ENCODE measurements at regions not wholly inside any gene's neighbourhood (a gene's known extent, or its start where the extent isn't known, plus 50 kb on each side); places are given as distances from the start of the nearest gene placed in this dataset.
"Not testable (repeated sequence)": the region's sequence is repeated elsewhere in the genome, so short reads cannot be mapped to it uniquely, and the experiment has no call there.

DNA sequence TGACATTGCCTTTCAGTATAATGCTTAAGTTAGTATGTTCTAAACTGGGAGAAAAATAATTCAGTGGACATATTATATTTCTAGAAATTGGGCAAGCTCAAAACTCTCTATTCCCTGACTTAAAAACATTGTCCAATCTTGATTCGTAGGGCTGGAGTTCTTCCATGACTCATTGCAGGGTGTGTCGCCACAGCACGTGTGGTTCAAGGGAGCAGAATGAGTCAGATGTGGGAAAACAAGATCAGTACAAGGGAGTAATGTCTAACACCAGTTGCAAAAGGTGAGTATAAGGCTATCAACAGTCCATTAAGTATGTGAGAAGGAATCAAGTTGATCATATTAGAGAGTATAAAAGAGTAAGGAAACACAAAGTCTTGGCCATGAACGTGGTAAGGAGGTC, 887.0 kb downstream of the TMTC2 start:
- DNase-seq (ENCODE audit: low spot score) (no peak), ATAC-seq (ENCODE audit: low FRiP score) (peak; percentile 93)
- TF ChIP-seq, protein P1, sequence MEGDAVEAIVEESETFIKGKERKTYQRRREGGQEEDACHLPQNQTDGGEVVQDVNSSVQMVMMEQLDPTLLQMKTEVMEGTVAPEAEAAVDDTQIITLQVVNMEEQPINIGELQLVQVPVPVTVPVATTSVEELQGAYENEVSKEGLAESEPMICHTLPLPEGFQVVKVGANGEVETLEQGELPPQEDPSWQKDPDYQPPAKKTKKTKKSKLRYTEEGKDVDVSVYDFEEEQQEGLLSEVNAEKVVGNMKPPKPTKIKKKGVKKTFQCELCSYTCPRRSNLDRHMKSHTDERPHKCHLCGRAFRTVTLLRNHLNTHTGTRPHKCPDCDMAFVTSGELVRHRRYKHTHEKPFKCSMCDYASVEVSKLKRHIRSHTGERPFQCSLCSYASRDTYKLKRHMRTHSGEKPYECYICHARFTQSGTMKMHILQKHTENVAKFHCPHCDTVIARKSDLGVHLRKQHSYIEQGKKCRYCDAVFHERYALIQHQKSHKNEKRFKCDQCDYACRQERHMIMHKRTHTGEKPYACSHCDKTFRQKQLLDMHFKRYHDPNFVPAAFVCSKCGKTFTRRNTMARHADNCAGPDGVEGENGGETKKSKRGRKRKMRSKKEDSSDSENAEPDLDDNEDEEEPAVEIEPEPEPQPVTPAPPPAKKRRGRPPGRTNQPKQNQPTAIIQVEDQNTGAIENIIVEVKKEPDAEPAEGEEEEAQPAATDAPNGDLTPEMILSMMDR (IDR thresholded peaks at IDR 0.05) = no peak

DNA sequence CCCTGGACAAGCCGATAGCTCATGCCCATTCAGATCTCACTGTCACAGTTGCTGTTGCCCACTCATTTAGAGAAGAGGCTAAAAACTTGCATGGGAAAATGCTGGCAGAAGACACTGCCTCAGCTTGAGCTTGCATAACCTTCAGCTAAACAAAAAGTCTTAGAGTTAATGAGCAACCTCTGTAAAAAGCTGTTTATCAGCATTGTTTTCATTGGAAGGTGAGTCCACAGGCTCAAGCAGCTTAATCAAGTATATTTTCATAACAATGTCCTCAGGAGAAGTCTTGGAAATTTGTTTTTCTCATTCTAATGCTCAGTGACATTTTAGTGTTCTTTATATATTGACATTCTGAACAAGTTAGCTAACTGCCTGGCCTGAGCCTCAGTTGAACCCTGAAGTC, 872.9 kb downstream of the TMTC2 start:
- ATAC-seq (ENCODE audit: low FRiP score) (no peak), DNase-seq (ENCODE audit: low spot score) (no peak)
- TF ChIP-seq, protein P1 (IDR thresholded peaks at IDR 0.05) = no peak

DNA sequence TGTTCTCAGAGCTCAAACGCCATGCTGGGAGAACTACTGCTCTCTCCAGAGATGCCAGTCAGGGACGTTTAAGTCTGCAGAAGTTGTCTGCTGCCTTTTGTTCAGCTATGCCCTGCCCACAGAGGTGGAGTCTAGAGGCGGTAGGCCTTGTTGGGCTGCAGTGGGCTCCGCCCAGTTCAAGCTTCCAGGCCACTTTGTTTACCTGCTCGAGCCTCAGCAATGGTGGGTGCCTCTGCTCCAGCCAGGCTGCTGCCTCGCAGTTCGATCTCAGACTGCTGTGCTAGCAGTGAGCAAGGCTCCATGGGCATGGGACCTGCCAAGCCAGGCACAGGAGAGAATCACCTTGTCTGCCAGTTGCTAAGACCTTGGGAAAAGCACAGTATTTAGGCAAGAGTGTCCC, 869.3 kb downstream of the TMTC2 start:
- not testable (repeated sequence) for ATAC-seq (ENCODE audit: low FRiP score); DNase-seq (ENCODE audit: low spot score)

- ATAC-seq (ENCODE audit: low FRiP score) (no peak), DNase-seq (ENCODE audit: low spot score) (no peak)
- TF ChIP-seq, protein P1 (IDR thresholded peaks at IDR 0.05) = no peak
These were observed 854.7 kb downstream of the TMTC2 start for GRCh38 chr12:83541446-83541845.

DNA sequence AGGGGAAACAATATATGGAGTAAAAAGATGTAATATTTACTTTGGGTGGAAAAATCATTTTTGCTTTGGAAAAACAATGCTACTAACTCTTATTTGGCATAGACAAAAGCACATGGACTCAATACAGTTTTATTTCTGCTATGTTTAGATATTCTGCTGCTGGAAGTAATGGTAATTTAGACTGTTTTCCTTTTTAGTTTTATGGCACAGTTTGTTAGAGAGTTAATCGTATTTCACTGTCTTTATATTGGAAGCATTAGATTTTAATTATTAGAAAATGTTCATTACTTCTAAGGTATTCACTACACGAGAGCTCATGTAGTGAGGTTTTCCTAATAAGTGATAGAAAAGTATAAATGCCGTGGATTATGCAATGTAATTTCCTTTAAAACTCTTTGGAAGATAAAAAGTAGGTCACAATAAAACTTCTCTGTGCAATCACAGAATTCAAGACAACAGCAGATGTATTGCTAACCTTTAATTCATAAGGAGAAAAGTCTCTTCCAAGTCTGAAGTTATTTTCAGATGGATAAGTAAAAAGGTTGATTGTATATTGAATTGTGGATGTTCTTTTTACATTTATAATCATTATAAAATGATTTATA, 851.8 kb downstream of the TMTC2 start:
- ATAC-seq (ENCODE audit: low FRiP score) (no peak), DNase-seq (ENCODE audit: low spot score) (no peak)
- TF ChIP-seq, protein P1 (IDR thresholded peaks at IDR 0.05) = no peak

- TF ChIP-seq, protein P1 (IDR thresholded peaks at IDR 0.05) = no peak
- ATAC-seq (ENCODE audit: low FRiP score) (no peak), DNase-seq (ENCODE audit: low spot score) (no peak)
These were observed 850.8 kb downstream of the TMTC2 start for GRCh38 chr12:83537428-83538053.

DNA sequence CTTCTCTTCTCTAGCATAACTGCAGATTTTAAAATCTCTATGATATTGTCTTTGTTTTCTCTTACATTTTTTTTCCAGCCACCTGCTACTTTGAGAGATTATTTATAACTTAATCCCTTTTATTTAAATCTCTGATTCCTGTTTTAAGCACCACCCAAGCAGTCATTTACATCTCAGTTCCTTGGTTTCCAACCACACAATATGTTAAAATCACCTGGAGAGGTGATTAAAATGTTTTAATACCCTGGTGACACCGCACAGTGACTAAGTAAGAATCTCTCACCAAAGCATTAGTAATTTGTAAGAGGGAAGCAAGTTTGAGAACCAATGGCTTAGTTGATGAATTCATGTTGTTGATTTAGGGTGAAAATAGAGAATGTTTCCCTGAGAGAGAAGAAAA, 849.8 kb downstream of the TMTC2 start:
- ATAC-seq (ENCODE audit: low FRiP score) = no peak
- DNase-seq (ENCODE audit: low spot score) = no peak
- TF ChIP-seq, protein P1 (IDR thresholded peaks at IDR 0.05) = no peak
